Endodermal cell (in vitro differentiated cells): ENCODE measurements at regions not wholly inside any gene's neighbourhood (a gene's known extent, or its start where the extent isn't known, plus 50 kb on each side); places are given as distances from the start of the nearest gene placed in this dataset.

Experiments
- DNase-seq: peaks from one replicate; pipeline ENCODE4 v3.0.0-alpha.2; 2017
- H3K27ac ChIP-seq: 2 replicates; pipeline ENCODE4 v1.5.1; 2013; ENCODE audit warnings: mild to moderate bottlenecking, low read depth, low read length, moderate library complexity
- H3K27me3 ChIP-seq: 2 replicates; pipeline ENCODE4 v1.6.1; 2013; ENCODE audit warnings: mild to moderate bottlenecking, low read length, moderate library complexity; ENCODE audit not compliant: insufficient read depth, control insufficient read depth, poor library complexity, severe bottlenecking
- H3K36me3 ChIP-seq: 2 replicates; pipeline ENCODE4 v1.7.0; 2013; ENCODE audit warnings: mild to moderate bottlenecking, low read length, moderate library complexity; ENCODE audit not compliant: control insufficient read depth, insufficient read depth
- H3K4me1 ChIP-seq: one replicate; pipeline ENCODE4 v1.7.0; 2013; ENCODE audit warnings: low read length; ENCODE audit not compliant: control insufficient read depth, insufficient read depth
- H3K4me3 ChIP-seq: 2 replicates; pipeline ENCODE4 v1.5.1; 2013; ENCODE audit warnings: mild to moderate bottlenecking, low read length, moderate library complexity
- H3K9ac ChIP-seq: 2 replicates; pipeline ENCODE4 v1.6.1; 2013; ENCODE audit warnings: mild to moderate bottlenecking, low read length, moderate library complexity; ENCODE audit not compliant: poor library complexity, severe bottlenecking; ENCODE audit errors: extremely low read depth
- H3K9me3 ChIP-seq: 2 replicates; pipeline ENCODE4 v1.6.1; 2013; ENCODE audit warnings: mild to moderate bottlenecking, low read length, moderate library complexity; ENCODE audit not compliant: control insufficient read depth
- H3K27ac Mint-ChIP-seq: 2 replicates; pipeline ENCODE4 v1.8.0; 2020; ENCODE audit warnings: mixed read lengths
- H3K27me3 Mint-ChIP-seq: 2 replicates; pipeline ENCODE4 v1.8.0; 2021; ENCODE audit warnings: mild to moderate bottlenecking, mixed read lengths; ENCODE audit not compliant: insufficient read depth
- H3K36me3 Mint-ChIP-seq: 2 replicates; pipeline ENCODE4 v1.8.0; 2020; ENCODE audit warnings: low read depth, mixed read lengths
- H3K4me1 Mint-ChIP-seq: 2 replicates; pipeline ENCODE4 v1.8.0; 2020; ENCODE audit warnings: mixed read lengths
- H3K4me3 Mint-ChIP-seq: 2 replicates; pipeline ENCODE4 v1.8.0; 2020; ENCODE audit warnings: mild to moderate bottlenecking, moderate library complexity, mixed read lengths
- H3K9me3 Mint-ChIP-seq: 2 replicates; pipeline ENCODE4 v1.8.0; 2020; ENCODE audit warnings: mild to moderate bottlenecking, mixed read lengths
- WGBS, 2 experiments: methylation state at CpG; one replicate each; pipeline versions ENCODE4 v1.1.5 to v1.1.7; 2013; ENCODE audit warnings: missing lambda C conversion rate in 2 of 2, mixed read lengths in 1 of 2; ENCODE audit not compliant: insufficient coverage in 1 of 2, insufficient read length in 1 of 2; 5-methylcytosine and 5-hydroxymethylcytosine counted together
- TF ChIP-seq, protein P1 (sequence below): fragments of 200-600 bp; sonication (generic); conservative IDR thresholded peaks from 2 replicates; pipeline ENCODE4 v1.5.0; 2021; ENCODE audit warnings: antibody characterized with exemption, mild to moderate bottlenecking

DNA sequence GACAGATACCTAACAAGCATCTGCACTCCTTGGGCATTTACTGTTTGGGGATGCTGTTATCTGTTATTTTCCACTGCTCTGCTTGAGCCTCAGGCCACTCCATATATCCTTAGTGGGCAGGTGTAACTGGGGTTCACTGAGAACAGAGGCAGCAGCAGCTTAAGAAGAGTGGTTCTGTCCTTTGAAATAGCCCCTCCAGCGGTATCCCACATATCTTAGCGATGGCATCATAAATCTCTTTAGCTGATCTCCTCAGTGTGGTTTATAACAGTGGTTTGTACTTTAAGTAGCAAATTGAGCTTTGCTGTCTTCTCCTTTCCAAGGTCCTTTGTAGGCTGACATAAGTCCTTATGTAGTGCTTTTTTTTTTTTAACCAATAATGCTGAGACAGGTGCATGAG lies 79.7 kb upstream of the RPRM start:
- peaks cover 6% of the 10 kb centered on the region for H3K36me3 Mint-ChIP-seq
- no peaks in the 10 kb centered on the region for H3K9me3 Mint-ChIP-seq
- H3K36me3 ChIP-seq: peaks cover under 1% of the 10 kb centered on the region
- peaks cover 5% of the 10 kb centered on the region for H3K9me3 ChIP-seq
- no peak overlapping the region for H3K27ac ChIP-seq
- H3K4me1 Mint-ChIP-seq: peaks cover 2% of the 10 kb centered on the region
- no peak overlapping the region for H3K4me3 ChIP-seq
- H3K27ac Mint-ChIP-seq: no peak overlapping the region
- WGBS, 2 experiments: 100% methylated on average over 2 of the region's 2 CpGs
- H3K27me3 Mint-ChIP-seq: no peaks in the 10 kb centered on the region
- DNase-seq: no peak
- TF ChIP-seq, protein P1, sequence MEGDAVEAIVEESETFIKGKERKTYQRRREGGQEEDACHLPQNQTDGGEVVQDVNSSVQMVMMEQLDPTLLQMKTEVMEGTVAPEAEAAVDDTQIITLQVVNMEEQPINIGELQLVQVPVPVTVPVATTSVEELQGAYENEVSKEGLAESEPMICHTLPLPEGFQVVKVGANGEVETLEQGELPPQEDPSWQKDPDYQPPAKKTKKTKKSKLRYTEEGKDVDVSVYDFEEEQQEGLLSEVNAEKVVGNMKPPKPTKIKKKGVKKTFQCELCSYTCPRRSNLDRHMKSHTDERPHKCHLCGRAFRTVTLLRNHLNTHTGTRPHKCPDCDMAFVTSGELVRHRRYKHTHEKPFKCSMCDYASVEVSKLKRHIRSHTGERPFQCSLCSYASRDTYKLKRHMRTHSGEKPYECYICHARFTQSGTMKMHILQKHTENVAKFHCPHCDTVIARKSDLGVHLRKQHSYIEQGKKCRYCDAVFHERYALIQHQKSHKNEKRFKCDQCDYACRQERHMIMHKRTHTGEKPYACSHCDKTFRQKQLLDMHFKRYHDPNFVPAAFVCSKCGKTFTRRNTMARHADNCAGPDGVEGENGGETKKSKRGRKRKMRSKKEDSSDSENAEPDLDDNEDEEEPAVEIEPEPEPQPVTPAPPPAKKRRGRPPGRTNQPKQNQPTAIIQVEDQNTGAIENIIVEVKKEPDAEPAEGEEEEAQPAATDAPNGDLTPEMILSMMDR: no peak
- H3K4me3 Mint-ChIP-seq: no peak overlapping the region
- H3K4me1 ChIP-seq: no peaks in the 10 kb centered on the region
- H3K9ac ChIP-seq: no peak overlapping the region
- no peaks in the 10 kb centered on the region for H3K27me3 ChIP-seq

DNA sequence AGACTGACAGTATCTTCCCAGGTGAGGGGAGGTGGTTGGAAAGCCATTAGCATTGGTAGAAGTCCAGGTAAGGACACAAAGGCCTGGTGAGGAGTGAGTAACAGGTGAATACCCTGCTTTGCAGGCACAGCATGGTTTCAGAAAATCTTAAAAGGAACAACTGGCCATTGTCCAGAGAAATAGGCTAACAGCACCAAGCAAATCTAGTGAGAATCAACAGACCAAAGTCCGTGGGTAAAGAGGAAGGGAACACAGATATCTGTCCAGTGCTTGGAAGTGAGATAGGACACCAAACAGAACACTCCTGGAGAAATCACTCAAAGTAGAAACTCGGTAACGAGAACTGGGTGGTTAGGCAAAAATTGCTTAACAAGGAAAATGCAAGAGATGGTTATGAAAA lies 88.8 kb upstream of the RPRM start:
- peaks cover 4% of the 10 kb centered on the region for H3K4me1 ChIP-seq
- no peak overlapping the region for H3K4me3 Mint-ChIP-seq
- H3K27me3 ChIP-seq: no peaks in the 10 kb centered on the region
- H3K4me3 ChIP-seq: peak overlapping the region; percentile 22
- TF ChIP-seq, protein P1: no peak
- peak overlapping the region; percentile 19 for H3K27ac Mint-ChIP-seq
- no peak overlapping the region for H3K9ac ChIP-seq
- H3K9me3 ChIP-seq: peaks cover 10% of the 10 kb centered on the region
- H3K36me3 Mint-ChIP-seq: peaks cover 6% of the 10 kb centered on the region
- peaks cover 12% of the 10 kb centered on the region for H3K36me3 ChIP-seq
- peaks cover 5% of the 10 kb centered on the region for H3K9me3 Mint-ChIP-seq
- H3K27me3 Mint-ChIP-seq: no peaks in the 10 kb centered on the region
- WGBS, 2 experiments: 87 to 100% methylated on average over 1 to 3 of the region's 3 CpGs
- no peak overlapping the region for H3K27ac ChIP-seq
- no peak for DNase-seq
- peaks cover 10% of the 10 kb centered on the region for H3K4me1 Mint-ChIP-seq

DNA sequence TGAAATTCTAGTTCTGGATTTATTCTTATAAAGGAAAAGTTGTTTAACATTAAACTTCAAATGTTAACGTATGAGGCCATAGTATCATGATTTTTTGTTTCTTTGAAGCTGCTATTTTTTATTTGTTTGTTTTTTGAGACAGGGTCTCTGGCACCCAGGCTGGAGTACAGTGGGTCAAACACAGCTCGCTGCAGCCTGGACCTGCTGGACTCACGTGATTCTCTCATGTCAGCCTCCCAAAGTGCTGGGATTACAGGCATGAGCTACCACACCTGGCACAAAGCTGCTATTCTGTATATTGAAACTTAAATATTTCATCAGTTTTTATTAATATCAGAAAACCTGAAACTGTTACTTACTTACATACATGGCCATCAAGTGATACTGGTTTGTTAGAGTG lies 89.5 kb upstream of the RPRM start:
- Histone ChIP-seq H3K4me1 (peaks cover 4% of the 10 kb centered on the region), H3K27me3 (no peaks in the 10 kb centered on the region), H3K4me3 (no peak overlapping the region), H3K27ac (no peak overlapping the region), H3K36me3 (peaks cover 12% of the 10 kb centered on the region), H3K9me3 (peaks cover 18% of the 10 kb centered on the region), H3K9ac (no peak overlapping the region)
- H3K27ac Mint-ChIP-seq: no peak overlapping the region
- H3K4me1 Mint-ChIP-seq: peaks cover 10% of the 10 kb centered on the region
- no peak for DNase-seq
- TF ChIP-seq, protein P1: no peak
- 89 to 94% methylated on average over 3 of the region's 3 CpGs for WGBS, 2 experiments
- H3K36me3 Mint-ChIP-seq: peaks cover 6% of the 10 kb centered on the region
- peaks cover 10% of the 10 kb centered on the region for H3K9me3 Mint-ChIP-seq
- H3K4me3 Mint-ChIP-seq: no peak overlapping the region
- H3K27me3 Mint-ChIP-seq: no peaks in the 10 kb centered on the region
